ENCODE measurements at regions not wholly inside any gene's neighbourhood (a gene's known extent, or its start where the extent isn't known, plus 50 kb on each side); places are given as distances from the start of the nearest gene placed in this dataset.

GRCh38 chr12:124413401-124413800 lies 118.5 kb downstream of the RFLNA start:
- DNase-seq (ENCODE audit: low read depth) = no peak

- no peak for DNase-seq (ENCODE audit: low read depth)
Observed at GRCh38 chr12:124412646-124413015, 117.7 kb downstream of the RFLNA start.

GRCh38 chr12:124411953-124412645 lies 117.2 kb downstream of the RFLNA start:
- DNase-seq (ENCODE audit: low read depth) = no peak

- DNase-seq (ENCODE audit: low read depth) = no peak
Observed at GRCh38 chr12:124411281-124411878, 116.5 kb downstream of the RFLNA start.

GRCh38 chr12:124410354-124411175 lies 115.7 kb downstream of the RFLNA start:
- no peak for DNase-seq (ENCODE audit: low read depth)

GRCh38 chr12:124408822-124409517 lies 114.1 kb downstream of the RFLNA start:
- DNase-seq (ENCODE audit: low read depth) = no peak

- no peak for DNase-seq (ENCODE audit: low read depth)
Observed at GRCh38 chr12:124407074-124407473, 112.2 kb downstream of the RFLNA start.

GRCh38 chr12:124406043-124406442 lies 111.2 kb downstream of the RFLNA start:
- DNase-seq (ENCODE audit: low read depth) = no peak

GRCh38 chr12:124405592-124405991 lies 110.7 kb downstream of the RFLNA start:
- DNase-seq (ENCODE audit: low read depth) = no peak

GRCh38 chr12:124405151-124405550 lies 110.3 kb downstream of the RFLNA start:
- no peak for DNase-seq (ENCODE audit: low read depth)

GRCh38 chr12:124404162-124404784 lies 109.4 kb downstream of the RFLNA start:
- DNase-seq (ENCODE audit: low read depth) = no peak

GRCh38 chr12:124403273-124403672 lies 108.4 kb downstream of the RFLNA start:
- no peak for DNase-seq (ENCODE audit: low read depth)

GRCh38 chr12:124402248-124403066 lies 107.6 kb downstream of the RFLNA start:
- no peak for DNase-seq (ENCODE audit: low read depth)

- no peak for DNase-seq (ENCODE audit: low read depth)
Observed at GRCh38 chr12:124401704-124402221, 106.9 kb downstream of the RFLNA start.

- no peak for DNase-seq (ENCODE audit: low read depth)
Observed at GRCh38 chr12:124400124-124400523, 105.2 kb downstream of the RFLNA start.

- no peak for DNase-seq (ENCODE audit: low read depth)
Observed at GRCh38 chr12:124399622-124400021, 104.7 kb downstream of the RFLNA start.

GRCh38 chr12:124398578-124399227 lies 103.8 kb downstream of the RFLNA start:
- DNase-seq (ENCODE audit: low read depth) = no peak

GRCh38 chr12:124397807-124398577 lies 103.1 kb downstream of the RFLNA start:
- DNase-seq (ENCODE audit: low read depth) = no peak

GRCh38 chr12:124397399-124397679 lies 102.4 kb downstream of the RFLNA start:
- no peak for DNase-seq (ENCODE audit: low read depth)

Measured in stimulated activated CD8-positive, alpha-beta memory T cell treated with anti-CD3 and anti-CD28 coated beads, Interleukin-12 subunit alpha, Interleukin-12 subunit beta, amount 100 ng/mL, for 4 hours (primary cell).